Trophoblast cell (in vitro differentiated cells and primary cell): ENCODE measurements at regions not wholly inside any gene's neighbourhood (a gene's known extent, or its start where the extent isn't known, plus 50 kb on each side); places are given as distances from the start of the nearest gene placed in this dataset.
"Not testable (repeated sequence)": the region's sequence is repeated elsewhere in the genome, so short reads cannot be mapped to it uniquely, and the experiment has no call there.

ENCODE experiments used
- DNase-seq, 2 donors: peaks; one replicate each; pipeline ENCODE4 v3.0.0-alpha.2; 2016
- H2AFZ ChIP-seq: 2 replicates; pipeline ENCODE4 v1.6.1; 2013; ENCODE audit warnings: low read length, moderate library complexity, mild to moderate bottlenecking; ENCODE audit not compliant: insufficient read depth, poor library complexity
- H2AK5ac ChIP-seq: 2 replicates; pipeline ENCODE4 v1.6.1; 2013; ENCODE audit warnings: mild to moderate bottlenecking, low read length
- H2BK120ac ChIP-seq: 2 replicates; pipeline ENCODE4 v1.6.1; 2013; ENCODE audit warnings: low read length, mild to moderate bottlenecking, moderate library complexity; ENCODE audit not compliant: insufficient read depth, poor library complexity
- H2BK12ac ChIP-seq: 2 replicates; pipeline ENCODE4 v1.6.1; 2013; ENCODE audit warnings: mild to moderate bottlenecking, low read length, moderate library complexity
- H2BK5ac ChIP-seq: 2 replicates; pipeline ENCODE4 v1.6.1; 2013; ENCODE audit warnings: low read length, low read depth, moderate library complexity, mild to moderate bottlenecking; ENCODE audit not compliant: poor library complexity
- H3K14ac ChIP-seq: 2 replicates; pipeline ENCODE4 v1.6.1; 2013; ENCODE audit warnings: mild to moderate bottlenecking, low read length
- H3K18ac ChIP-seq: 2 replicates; pipeline ENCODE4 v1.6.1; 2013; ENCODE audit warnings: mild to moderate bottlenecking, low read length
- H3K23ac ChIP-seq: 2 replicates; pipeline ENCODE4 v1.6.1; 2013; ENCODE audit warnings: low read length
- H3K27ac ChIP-seq: 2 replicates; pipeline ENCODE4 v1.5.1; 2013; ENCODE audit warnings: low read depth, mild to moderate bottlenecking, inconsistent platforms, low read length, moderate library complexity
- H3K27me3 ChIP-seq: 2 replicates; pipeline ENCODE4 v1.6.1; 2013; ENCODE audit warnings: inconsistent platforms, mild to moderate bottlenecking, low read length, moderate library complexity; ENCODE audit not compliant: insufficient read depth
- H3K36me3 ChIP-seq, 2 experiments: 1 replicate in 1 of 2; 2 replicates in 1 of 2; pipeline ENCODE4 v1.6.1; 2013; ENCODE audit warnings: low read length in 2 of 2, mild to moderate bottlenecking in 2 of 2, moderate library complexity in 1 of 2; ENCODE audit not compliant: insufficient read depth in 2 of 2, control insufficient read depth in 1 of 2
- H3K4ac ChIP-seq: 2 replicates; pipeline ENCODE4 v1.6.1; 2013; ENCODE audit warnings: low read depth, mild to moderate bottlenecking, low read length, moderate library complexity
- H3K4me1 ChIP-seq, 2 experiments: 1 replicate in 1 of 2; 2 replicates in 1 of 2; pipeline ENCODE4 v1.6.1; 2013; ENCODE audit warnings: low read length in 2 of 2, mild to moderate bottlenecking in 2 of 2, moderate library complexity in 1 of 2; ENCODE audit not compliant: insufficient read depth in 2 of 2, control insufficient read depth in 1 of 2
- H3K4me2 ChIP-seq: 2 replicates; pipeline ENCODE4 v1.6.1; 2013; ENCODE audit warnings: inconsistent platforms, mild to moderate bottlenecking, low read length, moderate library complexity
- H3K4me3 ChIP-seq: 2 replicates; pipeline ENCODE4 v1.5.1; 2013; ENCODE audit warnings: mild to moderate bottlenecking, low read depth, low read length, inconsistent platforms
- H3K79me1 ChIP-seq: one replicate; pipeline ENCODE4 v1.6.1; 2013; ENCODE audit warnings: low read length
- H3K79me2 ChIP-seq: 2 replicates; pipeline ENCODE4 v1.6.1; 2013; ENCODE audit warnings: low read length, mild to moderate bottlenecking; ENCODE audit not compliant: control insufficient read depth, insufficient read depth, poor library complexity
- H3K9ac ChIP-seq: 2 replicates; pipeline ENCODE4 v1.6.1; 2013; ENCODE audit warnings: mild to moderate bottlenecking, low read length
- H3K9me3 ChIP-seq: 2 replicates; pipeline ENCODE4 v1.6.1; 2013; ENCODE audit warnings: low read depth, mild to moderate bottlenecking, control low read depth, inconsistent platforms, low read length; ENCODE audit not compliant: insufficient read depth
- H4K12ac ChIP-seq: 2 replicates; pipeline ENCODE4 v1.6.1; 2013; ENCODE audit warnings: low read depth, mild to moderate bottlenecking, low read length, moderate library complexity
- H4K8ac ChIP-seq: 2 replicates; pipeline ENCODE4 v1.6.1; 2013; ENCODE audit warnings: low read depth, mild to moderate bottlenecking, low read length, moderate library complexity
- H4K91ac ChIP-seq: one replicate; pipeline ENCODE4 v1.6.1; 2013; ENCODE audit warnings: low read depth, mild to moderate bottlenecking, low read length, moderate library complexity
- WGBS: extraction: QIAGEN DNeasy Blood & Tissue Kit; methylation state at CpG from one replicate; pipeline ENCODE4 v1.1.7; 2013; ENCODE audit warnings: missing lambda C conversion rate; ENCODE audit not compliant: insufficient read length, insufficient coverage; ENCODE audit errors: extremely low coverage; 5-methylcytosine and 5-hydroxymethylcytosine counted together

GRCh38 chr21:8757399-8758093, 1763.8 kb upstream of the TPTE start:
- H2AK5ac ChIP-seq, H3K4ac ChIP-seq, H3K79me2 ChIP-seq: not testable (repeated sequence)

GRCh38 chr21:8758921-8759367, 1762.4 kb upstream of the TPTE start:
- not testable (repeated sequence) for H4K91ac ChIP-seq, H2BK12ac ChIP-seq, H3K27me3 ChIP-seq, H3K18ac ChIP-seq, H2BK120ac ChIP-seq, H4K8ac ChIP-seq, H3K9ac ChIP-seq, H3K79me1 ChIP-seq, H3K36me3 ChIP-seq, H2BK5ac ChIP-seq, H3K14ac ChIP-seq, H4K12ac ChIP-seq, DNase-seq, H3K4ac ChIP-seq, H2AK5ac ChIP-seq, H3K27ac ChIP-seq, H2AFZ ChIP-seq, H3K23ac ChIP-seq, H3K79me2 ChIP-seq, H3K4me2 ChIP-seq, H3K4me1 ChIP-seq
- Histone ChIP-seq H3K9me3 (peaks cover 17% of the 10 kb centered on the region), H3K4me3 (peak overlapping the region; percentile 21)
- no CpG with 5 or more reads among the region's 25 CpGs for WGBS

More at GRCh38 chr21:8757399-8758093, 1763.8 kb upstream of the TPTE start:
- H3K18ac ChIP-seq, H3K4me2 ChIP-seq, H3K27ac ChIP-seq, DNase-seq, H3K27me3 ChIP-seq, H3K4me1 ChIP-seq, H3K36me3 ChIP-seq, H3K4me3 ChIP-seq, H3K14ac ChIP-seq, H2BK120ac ChIP-seq, H4K8ac ChIP-seq, H2BK12ac ChIP-seq, H2AFZ ChIP-seq, H3K23ac ChIP-seq, H3K9ac ChIP-seq, H4K12ac ChIP-seq, H2BK5ac ChIP-seq, H4K91ac ChIP-seq, H3K79me1 ChIP-seq: not testable (repeated sequence)
- H3K9me3 ChIP-seq: peaks cover 16% of the 10 kb centered on the region
- WGBS: no CpG with 5 or more reads among the region's 14 CpGs

GRCh38 chr21:8762241-8762640, 1759.1 kb upstream of the TPTE start:
- H2BK120ac ChIP-seq, H3K4ac ChIP-seq, H4K12ac ChIP-seq, H2AK5ac ChIP-seq, H4K8ac ChIP-seq, H2BK12ac ChIP-seq, DNase-seq, H3K4me3 ChIP-seq, H3K18ac ChIP-seq, H3K4me1 ChIP-seq, H3K23ac ChIP-seq, H3K36me3 ChIP-seq, H3K79me2 ChIP-seq, H2BK5ac ChIP-seq, H4K91ac ChIP-seq, H3K9ac ChIP-seq, H3K27ac ChIP-seq, H3K14ac ChIP-seq, H3K79me1 ChIP-seq, H3K27me3 ChIP-seq, H3K4me2 ChIP-seq, H2AFZ ChIP-seq: not testable (repeated sequence)
- no CpG with 5 or more reads among the region's 2 CpGs for WGBS
- H3K9me3 ChIP-seq: peaks cover 24% of the 10 kb centered on the region

GRCh38 chr21:8764416-8764815, 1757.0 kb upstream of the TPTE start:
- H3K18ac ChIP-seq, H4K91ac ChIP-seq, DNase-seq, H3K4me1 ChIP-seq, H2AFZ ChIP-seq, H3K79me1 ChIP-seq, H3K4ac ChIP-seq, H3K9ac ChIP-seq, H3K4me2 ChIP-seq, H2BK120ac ChIP-seq, H2BK5ac ChIP-seq, H3K23ac ChIP-seq, H3K36me3 ChIP-seq, H3K27me3 ChIP-seq, H3K4me3 ChIP-seq, H2AK5ac ChIP-seq, H2BK12ac ChIP-seq, H4K8ac ChIP-seq, H3K14ac ChIP-seq, H3K27ac ChIP-seq, H3K79me2 ChIP-seq, H4K12ac ChIP-seq: not testable (repeated sequence)
- peaks cover 11% of the 10 kb centered on the region for H3K9me3 ChIP-seq
- WGBS: no CpG with 5 or more reads among the region's 9 CpGs
